Natural killer cell treated with Interleukin-12 subunit alpha and Interleukin-12 subunit beta and Interleukin-15 and Interleukin-18, amount 100 ng/mL, for 72 hours (primary cell): ENCODE measurements at regions not wholly inside any gene's neighbourhood (a gene's known extent, or its start where the extent isn't known, plus 50 kb on each side); places are given as distances from the start of the nearest gene placed in this dataset.
"Not testable (repeated sequence)": the region's sequence is repeated elsewhere in the genome, so short reads cannot be mapped to it uniquely, and the experiment has no call there.

ENCODE experiments used
- ATAC-seq, 2 donors: fragments of 150-1000 bp; cut with Tn5 transposase in 1 of 2; sonication (Bioruptor Pico), chemical (Tn5 transposase) in 1 of 2; 2 replicates each; pipeline ENCODE4 v1.10.0; 2021
- DNase-seq: peaks from one replicate; pipeline ENCODE4 v3.0.0; 2022; ENCODE audit warnings: low spot score
- H3K27ac Mint-ChIP-seq, 2 donors: 1 replicate in 1 of 2; 2 replicates in 1 of 2; pipeline ENCODE4 v1.8.0; 2022; ENCODE audit warnings: mixed read lengths in 2 of 2, mild to moderate bottlenecking in 1 of 2, moderate library complexity in 1 of 2
- H3K27me3 Mint-ChIP-seq, 2 donors: 1 replicate in 1 of 2; 2 replicates in 1 of 2; pipeline ENCODE4 v1.8.0; 2022; ENCODE audit warnings: mixed read lengths in 2 of 2
- H3K36me3 Mint-ChIP-seq: one replicate; pipeline ENCODE4 v1.8.0; 2022; ENCODE audit warnings: mixed read lengths
- H3K4me1 Mint-ChIP-seq, 2 donors: 1 replicate in 1 of 2; 2 replicates in 1 of 2; pipeline ENCODE4 v1.8.0; 2022; ENCODE audit warnings: low read depth in 2 of 2, mixed read lengths in 2 of 2, mild to moderate bottlenecking in 1 of 2
- H3K4me3 Mint-ChIP-seq: one replicate; pipeline ENCODE4 v1.8.0; 2022; ENCODE audit warnings: mixed read lengths
- H3K9me3 Mint-ChIP-seq: 2 replicates; pipeline ENCODE4 v1.8.0; 2022; ENCODE audit warnings: mixed read lengths

DNA sequence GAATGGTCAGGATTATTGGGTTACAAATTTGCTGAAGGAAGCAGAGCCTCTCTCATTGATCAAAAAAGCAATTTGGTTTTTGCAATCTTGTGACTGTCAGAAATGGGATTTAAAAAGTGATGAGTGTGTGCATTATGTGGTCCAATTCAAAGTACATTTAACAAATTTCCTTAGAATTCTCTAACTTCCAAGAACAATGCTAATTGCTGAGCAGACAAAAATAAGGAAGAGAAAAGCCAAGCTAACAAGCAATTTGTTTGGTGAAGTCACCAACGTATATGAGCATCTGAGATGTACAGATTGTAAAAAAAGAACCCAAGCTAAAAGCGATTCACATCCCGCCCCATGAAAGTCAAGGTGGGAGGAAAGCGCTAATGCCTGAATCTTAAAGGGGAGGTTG is 1643.9 kb downstream of the CDH8 start:
- Mint-ChIP-seq H3K36me3 (no peaks in the 10 kb centered on the region), H3K27me3 (no peaks in the 10 kb centered on the region), H3K4me1 (no peaks in the 10 kb centered on the region)

GRCh38 chr16:60371591-60371990 is 1637.5 kb upstream of the GOT2 start:
- no peak overlapping the region for H3K27ac Mint-ChIP-seq
- ATAC-seq (no peak), DNase-seq (no peak)
- H3K4me3 Mint-ChIP-seq: no peak overlapping the region
- no peaks in the 10 kb centered on the region for H3K27me3 Mint-ChIP-seq
- H3K36me3 Mint-ChIP-seq: peaks cover 10% of the 10 kb centered on the region
- H3K4me1 Mint-ChIP-seq: no peaks in the 10 kb centered on the region
- peaks cover 18% of the 10 kb centered on the region for H3K9me3 Mint-ChIP-seq

More for the DNA sequence above, 1643.9 kb downstream of the CDH8 start:
- Mint-ChIP-seq H3K4me3 (no peak overlapping the region), H3K27ac (no peak overlapping the region), H3K9me3 (peaks cover 21% of the 10 kb centered on the region)
- ATAC-seq (no peak), DNase-seq (no peak)

DNA sequence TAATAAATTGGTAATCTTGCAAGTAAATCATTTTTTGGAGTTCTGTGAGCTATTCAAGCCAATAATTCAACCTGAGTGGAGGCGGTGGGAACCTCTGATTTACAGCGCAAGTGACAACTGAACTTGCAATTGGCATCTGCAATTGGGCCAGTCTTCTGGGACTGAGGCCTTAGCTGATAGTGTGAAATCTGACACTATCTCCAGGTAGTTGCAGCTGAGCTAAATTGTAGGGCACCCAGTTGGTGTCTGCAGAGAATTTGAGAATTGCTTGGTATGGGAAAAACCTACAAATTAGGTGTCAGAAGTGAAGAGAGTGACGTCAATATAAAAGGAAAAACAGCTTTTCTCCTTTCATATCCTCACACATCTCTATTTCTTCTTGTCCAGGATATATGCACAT is 1633.6 kb upstream of the GOT2 start:
- DNase-seq (no peak), ATAC-seq (no peak)
- Mint-ChIP-seq H3K36me3 (peaks cover 5% of the 10 kb centered on the region), H3K4me3 (no peak overlapping the region), H3K4me1 (no peaks in the 10 kb centered on the region), H3K27me3 (no peaks in the 10 kb centered on the region), H3K9me3 (peaks cover 15% of the 10 kb centered on the region), H3K27ac (no peak overlapping the region)

- H3K27ac Mint-ChIP-seq: no peak overlapping the region
- H3K9me3 Mint-ChIP-seq: peaks cover 16% of the 10 kb centered on the region
- no peaks in the 10 kb centered on the region for H3K27me3 Mint-ChIP-seq
- DNase-seq: no peak
- peaks cover 5% of the 10 kb centered on the region for H3K36me3 Mint-ChIP-seq
- no peak for ATAC-seq
- no peak overlapping the region for H3K4me3 Mint-ChIP-seq
- no peaks in the 10 kb centered on the region for H3K4me1 Mint-ChIP-seq
Observed at GRCh38 chr16:60363566-60363965, 1629.5 kb upstream of the GOT2 start.

DNA sequence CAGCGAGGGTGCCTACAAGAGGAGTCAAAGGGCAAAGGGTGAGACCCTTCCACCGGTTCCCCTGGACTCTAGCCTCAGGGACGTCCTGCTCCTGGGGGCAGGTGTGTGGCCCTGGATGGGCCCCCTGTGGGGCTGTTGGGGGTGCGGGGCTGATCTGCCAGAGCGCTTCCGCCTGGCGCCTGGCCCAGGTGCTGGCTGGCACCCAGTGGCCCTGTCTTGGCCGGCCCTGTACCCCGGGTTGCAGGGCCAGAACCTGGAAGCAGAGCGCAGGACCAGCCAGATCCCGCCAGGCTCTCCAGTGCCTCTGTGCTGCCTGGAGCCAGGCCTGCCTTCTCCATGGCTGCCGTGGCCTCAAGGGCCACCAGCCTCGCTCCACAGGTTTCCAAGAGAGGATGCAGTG is 1625.8 kb upstream of the GOT2 start:
- H3K27ac Mint-ChIP-seq, H3K36me3 Mint-ChIP-seq, H3K4me3 Mint-ChIP-seq, DNase-seq, ATAC-seq, H3K4me1 Mint-ChIP-seq, H3K27me3 Mint-ChIP-seq: not testable (repeated sequence)
- H3K9me3 Mint-ChIP-seq: peaks cover 13% of the 10 kb centered on the region

DNA sequence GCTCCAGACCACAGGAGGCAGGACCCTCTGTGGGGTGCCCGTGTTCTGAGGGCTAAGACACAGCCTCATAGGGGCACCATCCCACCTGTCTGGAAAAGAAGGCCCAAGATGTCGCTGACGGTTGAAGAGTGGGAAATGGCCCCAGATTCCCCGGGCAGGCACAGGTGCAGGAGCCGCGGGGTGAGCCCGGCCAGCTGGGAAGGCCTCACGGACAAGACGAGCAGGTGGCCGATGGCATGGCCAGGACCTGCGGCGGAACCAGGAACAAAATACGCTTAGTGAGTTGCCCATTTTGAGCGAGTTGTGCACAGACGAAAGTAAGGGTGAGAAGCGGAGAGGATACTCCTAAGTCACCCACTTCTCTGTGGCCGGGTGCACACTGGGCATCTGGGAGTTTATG is 1625.3 kb upstream of the GOT2 start:
- not testable (repeated sequence) for H3K27ac Mint-ChIP-seq, H3K27me3 Mint-ChIP-seq, H3K9me3 Mint-ChIP-seq, DNase-seq, H3K36me3 Mint-ChIP-seq, H3K4me3 Mint-ChIP-seq, ATAC-seq, H3K4me1 Mint-ChIP-seq

DNA sequence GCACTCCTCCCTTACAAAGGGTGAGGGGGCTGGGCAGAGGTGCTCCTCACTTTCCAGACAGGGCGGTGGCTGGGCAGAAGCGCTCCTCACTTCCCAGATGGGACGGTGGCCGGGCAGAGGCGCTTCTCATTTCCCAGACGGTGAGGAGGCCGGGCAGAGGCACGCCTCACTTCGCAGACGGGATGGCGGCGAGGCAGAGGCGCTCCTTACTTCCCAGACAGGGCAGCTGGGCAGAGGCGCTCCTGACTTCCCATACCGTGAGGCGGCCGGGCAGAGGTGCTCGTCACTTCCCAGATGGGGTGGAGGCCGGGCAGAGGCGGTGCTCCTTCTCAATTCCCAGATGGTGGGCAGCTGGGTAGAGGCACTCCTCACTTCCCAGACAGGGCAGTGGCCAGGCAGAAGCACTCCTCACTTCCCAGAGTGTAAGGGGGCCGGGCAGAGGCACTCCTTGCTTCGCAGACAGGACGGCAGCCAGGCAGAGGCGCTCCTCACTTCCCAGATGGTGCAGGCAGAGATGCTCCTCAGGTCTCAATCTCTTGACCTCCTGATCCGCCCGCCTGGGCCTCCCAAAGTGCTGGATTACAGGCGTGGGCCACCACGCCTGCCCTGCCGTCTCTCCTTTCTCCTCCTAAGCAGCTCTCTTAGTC is 1623.9 kb upstream of the GOT2 start:
- not testable (repeated sequence) for H3K4me3 Mint-ChIP-seq, H3K4me1 Mint-ChIP-seq, H3K27ac Mint-ChIP-seq, DNase-seq, H3K9me3 Mint-ChIP-seq, ATAC-seq, H3K27me3 Mint-ChIP-seq, H3K36me3 Mint-ChIP-seq

DNA sequence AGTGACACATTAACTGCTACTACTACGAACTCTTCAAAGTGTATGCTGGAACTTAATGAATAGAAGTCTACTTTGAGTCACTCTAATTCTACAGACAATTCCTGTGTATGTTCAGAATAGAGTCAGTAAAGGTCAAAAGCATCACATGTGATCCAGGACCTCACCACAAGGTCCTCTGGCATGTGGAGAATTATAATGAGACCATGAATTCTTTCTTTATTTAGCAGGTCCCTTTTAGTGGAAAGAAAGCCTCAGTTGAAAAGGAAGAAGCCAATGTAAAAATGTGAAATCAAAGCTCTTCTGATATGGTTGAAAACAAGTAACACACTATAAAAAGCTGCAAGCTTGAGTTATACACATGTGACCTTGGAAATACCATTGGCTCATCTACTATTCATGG is 1612.1 kb upstream of the GOT2 start:
- ATAC-seq (no peak), DNase-seq (no peak)
- no peaks in the 10 kb centered on the region for H3K4me1 Mint-ChIP-seq
- no peak overlapping the region for H3K4me3 Mint-ChIP-seq
- H3K27ac Mint-ChIP-seq: no peak overlapping the region
- H3K27me3 Mint-ChIP-seq: no peaks in the 10 kb centered on the region
- H3K9me3 Mint-ChIP-seq: peaks cover 21% of the 10 kb centered on the region
- H3K36me3 Mint-ChIP-seq: peaks cover 6% of the 10 kb centered on the region

GRCh38 chr16:60337671-60338070 is 1603.6 kb upstream of the GOT2 start:
- H3K27ac Mint-ChIP-seq: no peak overlapping the region
- H3K36me3 Mint-ChIP-seq: no peaks in the 10 kb centered on the region
- no peaks in the 10 kb centered on the region for H3K4me1 Mint-ChIP-seq

GRCh38 chr16:60331168-60331567 is 1597.1 kb upstream of the GOT2 start:
- no peak overlapping the region for H3K27ac Mint-ChIP-seq
- DNase-seq (no peak), ATAC-seq (no peak)
- peaks cover 10% of the 10 kb centered on the region for H3K9me3 Mint-ChIP-seq
- H3K27me3 Mint-ChIP-seq: no peaks in the 10 kb centered on the region
- no peaks in the 10 kb centered on the region for H3K36me3 Mint-ChIP-seq
- H3K4me1 Mint-ChIP-seq: no peaks in the 10 kb centered on the region
- H3K4me3 Mint-ChIP-seq: no peak overlapping the region

More at GRCh38 chr16:60337671-60338070, 1603.6 kb upstream of the GOT2 start:
- no peak overlapping the region for H3K4me3 Mint-ChIP-seq
- ATAC-seq (no peak), DNase-seq (no peak)
- H3K27me3 Mint-ChIP-seq: no peaks in the 10 kb centered on the region
- peaks cover 9% of the 10 kb centered on the region for H3K9me3 Mint-ChIP-seq

GRCh38 chr16:60329108-60329507 is 1595.0 kb upstream of the GOT2 start:
- DNase-seq (no peak), ATAC-seq (no peak)
- H3K4me3 Mint-ChIP-seq: no peak overlapping the region
- H3K27me3 Mint-ChIP-seq: no peaks in the 10 kb centered on the region
- no peaks in the 10 kb centered on the region for H3K4me1 Mint-ChIP-seq
- peaks cover 16% of the 10 kb centered on the region for H3K9me3 Mint-ChIP-seq
- no peak overlapping the region for H3K27ac Mint-ChIP-seq
- no peaks in the 10 kb centered on the region for H3K36me3 Mint-ChIP-seq

GRCh38 chr16:60328152-60328551 is 1594.0 kb upstream of the GOT2 start:
- H3K4me1 Mint-ChIP-seq: no peaks in the 10 kb centered on the region
- DNase-seq (no peak), ATAC-seq (no peak)
- no peaks in the 10 kb centered on the region for H3K27me3 Mint-ChIP-seq
- no peak overlapping the region for H3K27ac Mint-ChIP-seq
- H3K9me3 Mint-ChIP-seq: peaks cover 16% of the 10 kb centered on the region
- no peak overlapping the region for H3K4me3 Mint-ChIP-seq
- no peaks in the 10 kb centered on the region for H3K36me3 Mint-ChIP-seq

DNA sequence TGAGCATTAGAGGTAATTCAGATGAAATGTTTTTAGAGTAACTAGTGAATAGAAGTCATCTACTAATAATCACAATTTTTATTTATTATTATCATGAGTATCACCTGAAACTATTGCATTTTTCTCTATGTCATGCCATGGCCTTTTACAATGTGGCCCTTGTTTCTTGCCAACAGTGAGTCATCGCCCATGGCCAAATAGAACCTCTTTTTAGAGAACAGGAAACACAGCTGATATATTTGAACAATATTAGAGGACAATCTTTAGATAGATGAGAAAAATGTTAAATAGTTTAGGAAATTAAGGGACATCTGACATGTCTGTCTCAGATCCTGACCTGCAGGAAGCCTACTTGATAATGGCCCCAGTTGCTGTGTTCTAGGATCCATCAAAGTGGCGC is 1584.4 kb upstream of the GOT2 start:
- no peak for DNase-seq
- no peak overlapping the region for H3K27ac Mint-ChIP-seq
- H3K27me3 Mint-ChIP-seq: no peaks in the 10 kb centered on the region
- no peak overlapping the region for H3K4me3 Mint-ChIP-seq
- peaks cover 14% of the 10 kb centered on the region for H3K9me3 Mint-ChIP-seq
- no peak for ATAC-seq
- no peaks in the 10 kb centered on the region for H3K4me1 Mint-ChIP-seq
- H3K36me3 Mint-ChIP-seq: peaks cover 7% of the 10 kb centered on the region

DNA sequence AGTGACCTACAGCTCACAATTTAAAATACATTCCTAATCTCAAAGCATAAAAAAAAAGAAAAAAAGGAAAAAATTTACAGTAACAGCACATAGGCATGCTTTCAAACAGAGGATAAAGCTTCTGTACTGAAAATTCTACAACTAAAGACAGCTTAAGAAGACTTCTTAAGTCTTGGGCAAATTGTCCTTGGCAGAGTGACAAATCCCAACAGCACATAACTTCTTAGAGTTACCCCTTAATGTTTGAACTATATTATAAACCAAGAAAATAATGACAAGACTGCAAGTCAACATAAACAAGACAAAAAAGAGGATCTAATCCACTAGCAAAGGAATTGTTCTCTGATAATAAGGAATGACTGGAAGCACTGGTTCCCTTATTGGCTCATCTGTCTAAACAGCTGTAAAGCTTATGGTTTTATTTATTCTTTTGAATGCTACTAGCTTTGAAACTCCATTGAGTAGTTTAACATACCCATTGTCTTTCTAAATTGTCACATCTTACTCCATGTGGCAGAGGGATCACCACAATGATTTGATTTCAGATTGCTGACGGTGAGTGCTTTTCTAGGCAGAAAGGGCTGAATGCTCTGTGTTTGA is 1576.8 kb upstream of the GOT2 start:
- no peak overlapping the region for H3K4me3 Mint-ChIP-seq
- H3K27me3 Mint-ChIP-seq: no peaks in the 10 kb centered on the region
- H3K27ac Mint-ChIP-seq: no peak overlapping the region
- no peak for ATAC-seq
- no peaks in the 10 kb centered on the region for H3K4me1 Mint-ChIP-seq
- DNase-seq: no peak
- no peaks in the 10 kb centered on the region for H3K36me3 Mint-ChIP-seq
- peaks cover 18% of the 10 kb centered on the region for H3K9me3 Mint-ChIP-seq

DNA sequence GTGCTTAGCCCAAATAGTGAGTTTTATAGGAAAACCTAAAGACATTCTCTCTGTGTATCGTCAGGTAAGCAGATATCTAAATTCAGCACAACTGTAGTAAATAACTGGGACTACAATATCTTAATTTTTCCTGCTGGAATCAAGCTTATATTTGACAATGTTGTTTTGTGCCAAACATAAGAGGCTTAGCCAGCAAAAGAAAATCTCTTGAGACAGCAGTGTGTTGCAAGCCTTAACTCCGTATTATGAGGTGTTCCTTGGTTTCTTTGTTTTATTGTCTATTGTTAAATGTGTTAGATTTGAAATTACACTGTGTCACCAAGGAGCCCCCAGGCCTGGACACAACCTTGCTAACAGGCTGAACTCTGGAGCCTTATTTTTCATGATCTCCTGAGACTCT is 1570.6 kb upstream of the GOT2 start:
- Mint-ChIP-seq H3K36me3 (no peaks in the 10 kb centered on the region), H3K27me3 (no peaks in the 10 kb centered on the region), H3K4me3 (no peak overlapping the region), H3K4me1 (no peaks in the 10 kb centered on the region), H3K9me3 (peaks cover 15% of the 10 kb centered on the region), H3K27ac (no peak overlapping the region)
- no peak for DNase-seq
- ATAC-seq: no peak
